Hematopoietic multipotent progenitor cell treated with erythropoietin and hydrocortisone succinate and interleukin-3 and kit ligand, for 8 days (in vitro differentiated cells): ENCODE measurements at regions not wholly inside any gene's neighbourhood (a gene's known extent, or its start where the extent isn't known, plus 50 kb on each side); places are given as distances from the start of the nearest gene placed in this dataset.
"Not testable (repeated sequence)": the region's sequence is repeated elsewhere in the genome, so short reads cannot be mapped to it uniquely, and the experiment has no call there.

ENCODE experiments used
- DNase-seq: peaks from one replicate; pipeline ENCODE4 v3.0.0-alpha.2; 2015

DNA sequence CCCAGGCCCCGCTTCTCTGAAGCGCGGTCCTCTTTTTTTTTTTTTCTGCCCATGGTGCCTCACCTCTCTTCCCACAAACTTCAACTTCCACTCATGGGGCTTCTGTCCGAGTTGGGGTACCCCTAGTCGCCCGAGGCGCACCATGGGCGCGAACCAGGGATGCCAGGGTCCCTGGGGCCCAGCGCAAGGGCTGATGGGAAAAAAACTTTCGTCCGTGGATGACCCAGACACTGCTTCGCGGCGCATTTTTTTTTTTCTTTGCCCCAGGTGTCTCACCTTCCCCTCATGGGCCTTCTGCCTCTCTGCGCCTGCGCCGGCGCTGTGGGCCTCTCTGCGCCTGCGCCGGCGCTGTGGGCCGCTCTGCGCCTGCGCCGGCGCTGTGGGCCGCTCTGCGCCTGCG lies 1268.8 kb downstream of the FOXD4L5 start:
- DNase-seq: not testable (repeated sequence)

DNA sequence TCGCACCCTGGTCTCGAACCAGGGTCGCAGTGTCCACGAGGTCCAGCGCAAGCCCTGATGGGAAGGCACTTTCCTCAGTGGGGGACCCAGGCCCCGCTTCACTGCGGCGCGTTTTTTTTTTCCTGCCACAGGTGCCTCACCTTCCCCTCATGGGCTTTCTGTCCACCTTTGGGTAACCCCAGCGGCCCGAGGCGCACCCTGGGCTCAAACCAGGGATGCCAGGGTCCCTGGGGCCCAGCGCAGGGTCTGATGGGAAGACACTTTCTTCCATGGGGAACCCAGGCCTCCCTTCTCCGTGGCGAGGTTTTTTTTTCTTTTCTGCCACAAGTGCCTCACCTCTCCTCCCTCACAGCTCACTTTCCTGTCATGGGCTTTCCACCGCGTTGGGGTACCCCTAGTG lies 1269.9 kb downstream of the FOXD4L5 start:
- DNase-seq: no peak

- DNase-seq: not testable (repeated sequence)
Observed at GRCh38 chr9:64014386-64015091, 1270.5 kb downstream of the FOXD4L5 start.

- not testable (repeated sequence) for DNase-seq
Observed at GRCh38 chr9:64013122-64013521, 1271.9 kb downstream of the FOXD4L5 start.

GRCh38 chr9:64012014-64012413 lies 1273.0 kb downstream of the FOXD4L5 start:
- DNase-seq: not testable (repeated sequence)

DNA sequence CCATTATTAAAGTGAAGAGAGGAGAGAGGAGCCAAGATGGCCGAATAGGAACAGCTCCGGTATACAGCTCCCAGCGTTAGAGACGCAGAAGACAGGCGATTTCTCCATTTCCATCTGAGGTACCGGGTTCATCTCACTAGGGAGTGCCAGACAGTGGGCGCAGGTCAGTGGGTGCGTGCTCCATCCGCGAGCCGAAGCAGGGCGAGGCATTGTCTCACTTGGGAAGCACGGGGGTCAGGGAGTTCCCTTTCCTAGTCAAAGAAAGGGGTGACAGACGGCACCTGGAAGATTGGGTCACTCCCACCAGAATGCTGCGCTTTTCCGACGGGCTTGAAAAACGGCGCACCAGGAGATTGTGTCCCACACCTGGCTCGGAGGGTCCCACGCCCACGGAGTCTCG lies 1305.3 kb downstream of the FOXD4L5 start:
- DNase-seq: not testable (repeated sequence)
